Suprapubic skin (tissue), 3 donors: ENCODE measurements at regions not wholly inside any gene's neighbourhood (a gene's known extent, or its start where the extent isn't known, plus 50 kb on each side); places are given as distances from the start of the nearest gene placed in this dataset.

Experiments
- CTCF ChIP-seq, 2 donors: fragments of 200-600 bp in 1 of 2; fragments of 450-650 bp in 1 of 2; sonication (generic) in 1 of 2; IDR thresholded peaks; one replicate each; pipeline ENCODE4 v1.5.1; 2016 to 2019; ENCODE audit warnings: antibody characterized with exemption in 2 of 2, mild to moderate bottlenecking in 1 of 2, moderate library complexity in 1 of 2
- EP300 ChIP-seq: sonication (generic); formaldehyde crosslinking; IDR thresholded peaks from one replicate; pipeline ENCODE4 v1.6.1; 2017; ENCODE audit warnings: antibody characterized with exemption

- no peak for TF ChIP-seq CTCF (IDR thresholded peaks at IDR 0.05)
- no peak for TF ChIP-seq EP300
Observed at GRCh38 chr20:48470141-48470540, 357.7 kb downstream of the PREX1 start.
